Inflammatory macrophage (primary cell): ENCODE measurements at regions not wholly inside any gene's neighbourhood (a gene's known extent, or its start where the extent isn't known, plus 50 kb on each side); places are given as distances from the start of the nearest gene placed in this dataset.

Source experiments
- DNase-seq, 2 donors: peaks; one replicate each; pipeline ENCODE4 v3.0.0-alpha.2; 2020 to 2022

GRCh38 chr11:122344215-122344614 lies 228.2 kb upstream of the BLID start:
- DNase-seq: no peak

GRCh38 chr11:122343210-122343609 lies 227.2 kb upstream of the BLID start:
- DNase-seq: no peak

DNA sequence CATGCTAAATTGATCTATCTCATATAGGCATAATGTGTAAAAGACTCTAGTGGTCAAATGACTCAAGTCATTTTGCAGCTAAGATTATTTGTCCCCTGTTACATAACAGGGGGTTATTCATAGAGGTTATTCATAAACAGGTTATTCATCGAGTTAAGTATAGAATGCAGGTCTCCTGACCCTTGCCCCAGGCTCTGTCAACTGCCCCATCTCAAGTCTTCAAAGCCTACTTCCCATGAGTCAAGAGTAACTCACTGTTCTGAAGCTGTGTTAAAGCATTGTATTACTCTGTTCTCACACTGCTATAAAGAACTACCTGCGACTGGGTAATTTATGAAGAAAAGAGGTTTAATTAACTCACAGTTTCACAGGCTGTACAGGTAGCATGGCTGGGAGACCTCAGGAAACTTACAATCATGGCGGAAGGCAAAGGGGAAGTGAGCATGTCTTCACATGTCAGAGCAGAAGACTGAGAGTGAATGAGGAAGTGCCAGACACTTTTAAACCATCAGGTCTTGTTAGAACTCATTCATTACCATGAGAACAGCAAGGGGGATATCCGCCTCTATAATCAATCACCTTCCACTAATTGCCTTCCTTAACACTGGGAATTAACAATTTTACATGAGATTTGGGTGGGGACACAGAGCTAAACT lies 226.2 kb upstream of the BLID start:
- DNase-seq: peak; percentile 18 to 20

DNA sequence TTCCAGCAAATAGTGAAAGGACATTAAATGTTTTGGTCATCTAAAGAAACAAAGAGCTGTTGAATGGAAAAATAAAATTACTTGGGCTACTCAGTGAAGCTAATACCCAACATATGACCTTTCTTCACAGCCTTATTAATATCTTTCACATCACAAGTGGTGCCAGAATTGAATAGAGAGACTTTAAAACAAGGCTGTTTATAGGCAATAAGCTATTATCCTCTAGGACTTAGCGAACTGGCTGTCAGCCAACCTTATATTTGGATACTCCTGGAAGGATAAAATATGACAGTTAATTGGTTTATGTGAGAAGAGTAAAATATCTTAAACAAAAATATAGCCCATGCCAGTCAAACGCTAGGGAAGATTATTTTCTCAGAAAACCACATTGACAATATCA lies 225.5 kb upstream of the BLID start:
- no peak for DNase-seq

DNA sequence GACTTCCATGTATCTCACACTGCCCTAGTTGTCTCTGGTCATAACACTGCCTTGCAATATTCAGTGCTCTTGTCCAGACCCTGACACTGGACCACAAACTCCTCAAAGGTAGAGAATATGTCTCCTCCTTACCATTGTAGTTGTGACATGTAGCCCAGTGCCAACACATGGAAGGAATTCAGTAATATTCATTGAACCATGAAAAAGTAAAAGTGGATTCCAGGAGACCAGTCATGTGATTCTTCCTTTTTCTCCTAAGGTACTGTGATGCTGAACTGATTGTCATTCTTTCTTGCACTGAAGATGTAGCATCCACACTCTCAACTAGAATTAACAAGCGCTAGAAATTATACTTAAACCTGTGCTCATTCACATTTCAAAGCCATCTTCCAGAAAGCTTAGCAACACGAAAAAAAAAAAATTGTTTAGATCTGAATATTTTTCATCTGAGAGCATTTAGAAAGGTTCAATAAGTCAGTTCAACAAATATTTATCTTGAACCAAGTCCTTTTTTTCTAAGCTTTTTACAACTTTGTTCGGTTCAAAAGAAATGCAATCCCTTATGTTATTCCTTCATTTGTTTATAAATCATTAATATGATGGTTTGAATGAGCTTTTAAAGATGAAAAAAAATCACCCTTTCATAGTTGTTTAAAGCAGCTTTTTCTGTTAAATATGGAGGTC lies 224.7 kb upstream of the BLID start:
- no peak for DNase-seq

DNA sequence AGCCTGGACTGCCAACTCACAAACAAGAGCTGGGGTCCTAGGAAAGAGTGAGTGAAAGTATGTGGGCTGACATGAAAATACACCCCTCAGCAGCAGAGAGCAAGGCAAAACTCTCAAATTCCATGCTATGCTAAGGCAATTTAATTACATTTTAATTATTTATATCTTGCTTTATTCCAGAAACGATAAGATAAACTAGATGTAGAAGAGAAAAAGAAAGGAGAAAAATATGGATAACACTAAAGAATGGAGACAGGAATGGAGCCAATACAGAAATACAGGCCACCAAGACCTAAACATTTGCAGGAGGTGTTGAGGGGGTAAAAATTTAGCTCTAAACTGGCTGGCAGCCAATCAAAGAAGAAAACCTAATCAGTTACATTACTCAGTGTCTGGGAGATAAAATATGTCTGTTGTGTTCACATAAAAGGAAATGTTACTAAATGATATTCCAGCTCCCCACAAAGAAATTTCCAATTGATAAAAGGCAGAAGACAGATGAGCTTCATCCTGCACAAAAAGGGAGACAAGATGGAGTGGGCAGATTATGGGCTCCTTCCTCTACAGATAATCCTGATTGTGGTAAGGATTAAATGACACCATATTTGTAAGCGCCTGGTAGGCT lies 223.5 kb upstream of the BLID start:
- no peak for DNase-seq

GRCh38 chr11:122337704-122338103 lies 221.7 kb upstream of the BLID start:
- DNase-seq: no peak

- DNase-seq: no peak
These were observed 221.2 kb upstream of the BLID start for GRCh38 chr11:122337241-122337640.

DNA sequence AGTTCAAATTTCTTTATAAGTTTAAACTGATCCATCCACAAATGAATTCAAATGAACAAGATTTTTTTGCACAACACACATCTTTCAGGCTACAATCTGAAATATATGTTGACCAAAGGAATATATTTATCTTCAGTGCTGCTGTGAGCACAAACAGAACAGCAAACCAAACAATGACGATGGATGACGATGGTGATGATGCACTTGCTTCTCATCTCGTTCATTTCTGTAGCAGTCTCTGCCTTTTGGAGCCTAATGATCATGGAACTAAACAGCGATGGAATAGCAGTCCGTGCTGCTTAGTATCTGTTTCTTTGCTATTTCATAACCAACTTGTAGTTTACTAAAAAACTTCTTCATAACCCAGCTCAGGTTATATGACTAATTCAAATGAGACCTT lies 220.7 kb upstream of the BLID start:
- DNase-seq: no peak

- peak in 1 of 2 donors; percentile 25 for DNase-seq
These were observed 218.7 kb upstream of the BLID start for GRCh38 chr11:122334546-122335339.

GRCh38 chr11:122333467-122333866 lies 217.5 kb upstream of the BLID start:
- no peak for DNase-seq

DNA sequence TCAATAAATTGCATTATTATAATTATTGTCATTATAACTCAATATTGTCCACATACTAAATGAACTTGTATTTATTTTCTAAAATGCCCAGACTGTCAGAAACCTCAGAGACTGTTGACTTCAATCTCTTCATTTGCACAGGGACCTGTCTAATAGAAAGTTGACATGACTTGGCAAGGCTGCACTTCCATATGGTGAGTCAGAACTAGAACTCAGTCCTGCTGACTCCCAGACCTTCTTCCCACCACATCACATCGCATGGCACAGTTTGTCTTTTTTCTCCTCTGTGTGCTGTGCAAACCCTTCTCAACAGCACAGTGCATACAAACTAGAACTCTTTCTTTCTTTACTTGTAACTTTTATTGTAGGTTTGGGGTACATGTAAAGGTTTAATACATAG lies 215.1 kb upstream of the BLID start:
- no peak for DNase-seq

DNA sequence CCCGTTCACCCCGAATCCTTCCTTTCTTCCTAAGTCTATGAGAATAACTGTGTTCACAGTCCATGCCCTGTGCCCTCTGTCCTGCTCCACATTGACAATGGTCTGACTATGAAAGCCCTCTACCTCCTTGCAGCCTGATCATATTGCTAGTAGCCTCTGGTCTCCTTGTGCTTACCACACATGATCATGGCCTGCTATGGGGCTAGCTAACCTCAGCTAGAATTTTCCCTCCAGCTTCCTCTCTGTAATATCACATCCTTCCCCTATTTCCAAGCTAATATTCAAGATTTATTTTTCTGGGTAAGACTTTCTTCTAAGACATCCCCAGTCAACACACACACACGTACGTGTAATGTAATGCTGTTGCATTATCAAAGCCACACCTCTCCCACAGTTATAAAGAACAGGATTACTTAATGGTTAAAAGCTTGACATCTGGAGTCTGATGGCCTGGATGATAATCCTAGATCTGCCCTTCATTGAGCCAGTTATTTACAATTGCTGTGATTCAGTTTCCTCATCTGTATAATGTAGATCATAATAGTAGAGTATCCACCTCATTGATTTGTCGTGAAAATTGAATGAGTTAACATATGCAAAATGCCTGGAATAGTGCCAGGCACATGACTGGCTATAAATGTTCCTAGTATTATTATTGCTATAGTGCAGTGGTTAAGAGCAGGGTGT lies 214.4 kb upstream of the BLID start:
- DNase-seq: peak; percentile 18 to 47

DNA sequence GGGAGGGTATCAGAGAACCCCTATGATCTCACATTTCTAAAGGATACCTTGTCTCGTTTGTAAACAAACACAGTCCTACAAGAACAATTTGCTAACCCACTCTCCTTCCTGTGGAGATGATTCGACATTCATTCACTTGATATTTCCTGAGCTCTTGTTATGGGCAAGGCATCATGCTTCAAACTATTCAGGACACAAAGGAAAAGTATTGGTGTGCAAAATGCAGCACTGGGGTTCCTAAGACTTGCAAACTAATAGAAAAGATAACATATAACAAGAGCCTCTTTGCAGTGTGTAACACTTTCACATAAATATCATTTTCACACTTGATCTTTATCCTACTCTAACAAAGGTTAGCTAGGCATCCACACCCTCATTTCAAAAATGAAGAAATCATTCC lies 211.5 kb upstream of the BLID start:
- DNase-seq: no peak

DNA sequence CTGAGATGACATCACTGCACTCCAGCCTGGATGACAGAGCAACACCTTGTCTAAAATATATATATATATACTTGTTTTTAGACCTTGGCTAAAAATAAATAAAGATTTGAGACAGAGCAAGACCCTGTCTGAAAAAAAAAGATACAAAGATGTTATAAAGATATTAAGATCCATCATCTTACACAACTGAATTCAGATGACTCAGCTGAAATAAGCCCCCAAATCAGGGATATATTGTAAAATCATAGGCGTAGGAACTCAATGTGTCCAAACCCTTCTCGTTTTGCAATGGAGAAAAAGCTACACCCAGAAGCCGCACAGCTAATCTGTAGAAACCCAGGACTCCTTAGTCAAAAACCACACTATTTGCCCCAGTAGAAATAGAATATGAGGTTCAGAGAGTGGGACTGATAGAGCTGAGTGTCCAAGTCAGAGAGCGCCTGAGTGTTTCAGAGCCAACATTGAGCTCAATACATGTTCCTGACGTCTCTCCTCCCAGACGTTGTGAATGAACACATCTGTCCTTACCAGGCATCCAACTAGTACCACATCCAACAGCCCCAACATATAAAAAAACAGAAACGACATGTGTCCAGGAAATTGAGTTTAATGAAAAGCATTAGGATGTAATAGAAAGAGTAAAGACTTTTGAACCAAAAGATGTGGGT lies 207.9 kb upstream of the BLID start:
- DNase-seq: no peak

DNA sequence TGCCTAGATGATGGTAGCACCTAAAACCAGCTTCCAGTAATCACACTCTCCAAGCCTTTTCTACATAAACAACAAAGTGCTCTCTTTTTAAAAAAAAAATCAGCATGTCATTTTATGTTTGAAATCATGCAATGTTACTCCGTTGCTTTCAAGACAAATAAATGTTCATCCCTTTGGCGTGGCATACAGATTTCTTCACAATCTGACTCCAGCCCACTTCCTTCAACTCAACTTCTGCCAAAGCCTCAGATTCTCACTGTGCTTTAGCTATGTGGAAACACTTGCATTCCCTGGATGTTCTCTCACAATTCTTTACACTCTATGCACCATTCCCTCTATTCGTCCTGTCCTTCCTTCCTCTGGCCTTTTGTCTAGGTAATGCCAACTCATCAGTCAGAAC lies 206.3 kb upstream of the BLID start:
- peak; percentile 59 to 71 for DNase-seq

GRCh38 chr11:122320671-122321070 lies 204.7 kb upstream of the BLID start:
- no peak for DNase-seq

DNA sequence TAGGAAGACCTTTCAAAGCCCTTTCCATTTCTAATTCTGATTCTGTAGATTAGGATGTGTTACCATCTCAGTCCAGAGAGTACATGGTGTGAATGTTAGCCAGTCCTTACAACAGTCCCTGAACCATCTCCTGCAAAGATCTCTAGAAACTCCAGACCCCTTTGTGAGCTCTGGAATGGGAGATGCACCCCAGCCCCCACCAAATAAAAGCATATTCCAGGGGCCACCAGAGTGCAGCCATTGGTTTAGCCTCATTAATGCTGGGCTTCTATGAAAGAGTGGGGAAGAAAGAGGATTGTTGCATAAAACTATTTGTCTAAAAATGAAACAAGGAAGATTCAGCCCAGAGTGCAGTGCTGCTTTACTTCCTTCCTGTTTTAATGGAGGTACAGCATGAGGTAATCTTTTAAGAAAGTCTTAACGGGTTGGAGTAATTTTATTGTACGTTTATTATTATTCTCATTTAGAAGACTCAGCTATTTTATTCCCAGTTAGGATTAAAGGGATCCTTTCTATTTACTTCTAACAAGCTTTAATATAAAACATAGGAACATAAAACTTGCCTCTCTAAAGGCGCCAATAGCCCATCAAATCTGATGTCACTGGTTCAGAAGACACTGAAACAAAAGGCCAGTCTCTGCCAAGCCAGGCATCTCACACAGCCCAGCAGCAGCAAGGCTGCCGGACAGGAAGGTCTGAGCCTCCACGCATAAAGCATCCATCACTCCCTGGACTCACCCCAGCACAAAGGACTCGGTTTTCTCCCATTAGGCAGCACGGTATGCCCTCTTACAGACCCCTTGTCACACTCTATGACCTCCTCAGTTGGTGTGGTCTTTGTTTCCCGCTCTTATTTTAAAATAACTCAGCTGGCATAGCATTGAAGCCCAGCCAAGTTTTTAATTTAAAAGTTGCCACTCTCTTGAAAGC lies 203.9 kb upstream of the BLID start:
- peak; percentile 56 to 76 for DNase-seq

GRCh38 chr11:122319085-122319484 lies 203.1 kb upstream of the BLID start:
- no peak for DNase-seq

- no peak for DNase-seq
These were observed 201.3 kb upstream of the BLID start for GRCh38 chr11:122317305-122317704.

DNA sequence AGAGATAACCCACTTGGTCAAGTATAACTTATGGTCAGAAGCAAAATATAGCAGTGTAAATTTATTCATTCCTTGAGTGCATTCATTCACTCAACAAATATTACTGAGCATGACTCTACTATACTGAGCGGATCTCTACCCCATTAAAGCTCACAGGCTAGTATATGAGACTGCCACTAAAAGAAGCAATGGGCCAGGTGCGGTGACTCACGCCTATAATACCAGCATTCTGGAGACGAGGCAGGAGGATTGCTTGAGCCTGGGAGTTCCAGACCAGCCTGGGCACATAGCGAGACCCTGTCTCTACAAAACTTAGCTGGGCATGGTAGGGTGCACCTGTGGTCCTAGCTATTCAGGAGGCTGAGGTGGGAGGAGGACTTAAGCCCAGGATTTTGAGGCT lies 197.6 kb upstream of the BLID start:
- no peak for DNase-seq
